Mucosa of rectum (tissue), 2 donors: ENCODE measurements at regions not wholly inside any gene's neighbourhood (a gene's known extent, or its start where the extent isn't known, plus 50 kb on each side); places are given as distances from the start of the nearest gene placed in this dataset.
"Not testable (repeated sequence)": the region's sequence is repeated elsewhere in the genome, so short reads cannot be mapped to it uniquely, and the experiment has no call there.

ENCODE experiments used
- H3K27ac ChIP-seq, 2 donors: one replicate each; pipeline ENCODE4 v1.7.0; 2013; ENCODE audit warnings: inconsistent platforms in 2 of 2, low read depth in 2 of 2, low read length in 2 of 2
- H3K27me3 ChIP-seq, 2 donors: one replicate each; pipeline ENCODE4 v1.7.0; 2013; ENCODE audit warnings: low read length in 2 of 2; ENCODE audit not compliant: control insufficient read depth in 2 of 2, insufficient read depth in 2 of 2
- H3K36me3 ChIP-seq, 2 donors: one replicate each; pipeline ENCODE4 v1.7.0; 2013; ENCODE audit warnings: low read length in 2 of 2; ENCODE audit not compliant: control insufficient read depth in 2 of 2, insufficient read depth in 2 of 2
- H3K4me1 ChIP-seq, 2 donors: one replicate each; pipeline ENCODE4 v1.7.0; 2013; ENCODE audit warnings: low read length in 2 of 2, mild to moderate bottlenecking in 1 of 2; ENCODE audit not compliant: control insufficient read depth in 2 of 2, insufficient read depth in 2 of 2
- H3K4me3 ChIP-seq, 2 donors: one replicate each; pipeline ENCODE4 v1.7.0; 2013; ENCODE audit warnings: low read length in 2 of 2
- H3K9ac ChIP-seq, 2 donors: one replicate each; pipeline ENCODE4 v1.7.0; 2013; ENCODE audit warnings: low read length in 2 of 2, low read depth in 1 of 2, mild to moderate bottlenecking in 1 of 2
- H3K9me3 ChIP-seq, 2 donors: one replicate each; pipeline ENCODE4 v1.7.0; 2013; ENCODE audit warnings: low read length in 2 of 2; ENCODE audit not compliant: control insufficient read depth in 2 of 2
- donor health status: healthy.
- donor health status: Normal muscosa, but diverticular disease.

- Histone ChIP-seq H3K4me1 (no peaks in the 10 kb centered on the region), H3K4me3 (no peak overlapping the region), H3K27ac (no peak overlapping the region), H3K9me3 (no peaks in the 10 kb centered on the region), H3K27me3 (no peaks in the 10 kb centered on the region), H3K36me3 (no peaks in the 10 kb centered on the region), H3K9ac (no peak overlapping the region)
Measured at GRCh38 chr4:179307297-179308136, 1865.3 kb upstream of the AGA start.

DNA sequence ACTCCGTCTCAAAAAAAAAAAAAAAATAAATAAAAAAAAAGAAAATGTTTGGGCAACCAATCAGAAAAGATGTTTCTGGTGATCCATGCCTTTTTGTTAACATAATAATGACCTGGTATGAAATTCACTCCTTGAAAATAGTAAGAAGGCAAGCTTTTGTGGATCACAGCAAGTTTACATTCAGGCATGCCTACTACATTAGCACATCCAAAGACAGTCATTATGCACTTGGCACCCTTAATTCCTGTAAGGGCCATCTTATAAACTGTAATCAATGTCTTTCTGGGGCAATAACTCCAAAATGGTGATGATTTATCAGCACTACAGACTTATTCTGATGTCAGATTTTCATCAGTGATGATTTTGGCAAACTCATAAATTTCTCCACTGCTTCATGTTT lies 1871.6 kb upstream of the AGA start:
- Histone ChIP-seq H3K4me1 (no peaks in the 10 kb centered on the region), H3K9me3 (no peaks in the 10 kb centered on the region), H3K9ac (no peak overlapping the region), H3K4me3 (no peak overlapping the region), H3K36me3 (no peaks in the 10 kb centered on the region), H3K27ac (no peak overlapping the region), H3K27me3 (no peaks in the 10 kb centered on the region)

DNA sequence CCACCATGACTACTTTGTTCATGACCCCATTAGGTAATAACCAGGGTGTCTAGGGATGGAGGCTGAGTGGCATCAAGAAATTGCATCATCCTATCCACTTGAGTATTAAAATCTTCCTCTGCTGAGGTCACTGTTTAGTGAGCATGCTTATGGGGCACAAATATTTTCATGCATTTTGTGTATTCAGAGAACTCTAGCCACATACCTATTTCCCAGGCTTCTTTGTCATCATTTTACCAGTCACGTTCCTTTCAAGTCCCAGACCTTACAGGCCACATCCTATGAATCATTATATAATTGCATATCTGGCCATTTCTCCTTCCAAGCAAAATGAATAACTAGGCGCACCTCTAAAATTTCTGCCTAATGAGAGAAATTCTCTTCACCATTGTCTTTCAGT lies 1882.9 kb upstream of the AGA start:
- Histone ChIP-seq H3K9me3 (no peaks in the 10 kb centered on the region), H3K36me3 (no peaks in the 10 kb centered on the region)

GRCh38 chr4:179328627-179329026 lies 1886.4 kb upstream of the AGA start:
- H3K27ac ChIP-seq: no peak overlapping the region
- no peaks in the 10 kb centered on the region for H3K36me3 ChIP-seq
- H3K9ac ChIP-seq: no peak overlapping the region
- H3K27me3 ChIP-seq: no peaks in the 10 kb centered on the region
- no peaks in the 10 kb centered on the region for H3K9me3 ChIP-seq
- H3K4me3 ChIP-seq: no peak overlapping the region
- H3K4me1 ChIP-seq: no peaks in the 10 kb centered on the region

More for the DNA sequence above, 1882.9 kb upstream of the AGA start:
- H3K9ac ChIP-seq: no peak overlapping the region
- H3K27me3 ChIP-seq: no peaks in the 10 kb centered on the region
- no peak overlapping the region for H3K27ac ChIP-seq
- no peak overlapping the region for H3K4me3 ChIP-seq
- no peaks in the 10 kb centered on the region for H3K4me1 ChIP-seq

- Histone ChIP-seq H3K9ac (no peak overlapping the region), H3K36me3 (no peaks in the 10 kb centered on the region), H3K9me3 (no peaks in the 10 kb centered on the region), H3K4me3 (no peak overlapping the region), H3K4me1 (no peaks in the 10 kb centered on the region), H3K27ac (no peak overlapping the region), H3K27me3 (no peaks in the 10 kb centered on the region)
Measured at GRCh38 chr4:179331362-179331761, 1889.1 kb upstream of the AGA start.

DNA sequence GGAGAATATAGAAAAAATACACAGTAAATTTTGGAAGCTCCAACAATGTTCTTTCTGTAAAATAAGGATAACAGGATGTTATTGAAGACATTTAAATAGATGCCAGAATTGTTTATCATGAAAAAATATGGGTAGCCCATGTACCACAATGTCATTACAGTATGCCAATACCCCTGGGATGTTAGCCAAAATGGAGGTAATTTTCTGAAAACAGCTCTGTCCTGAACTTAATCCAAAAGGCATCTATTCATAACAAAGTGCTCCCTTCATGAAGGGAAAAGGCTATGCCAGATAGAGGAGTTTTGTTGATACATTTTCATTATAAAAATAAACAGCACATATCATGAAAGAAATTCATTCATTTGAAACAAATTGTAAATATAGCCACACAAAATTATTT lies 1902.6 kb upstream of the AGA start:
- Histone ChIP-seq H3K4me1 (no peaks in the 10 kb centered on the region), H3K9ac (no peak overlapping the region), H3K4me3 (no peak overlapping the region), H3K27me3 (no peaks in the 10 kb centered on the region), H3K27ac (no peak overlapping the region), H3K9me3 (no peaks in the 10 kb centered on the region), H3K36me3 (no peaks in the 10 kb centered on the region)

DNA sequence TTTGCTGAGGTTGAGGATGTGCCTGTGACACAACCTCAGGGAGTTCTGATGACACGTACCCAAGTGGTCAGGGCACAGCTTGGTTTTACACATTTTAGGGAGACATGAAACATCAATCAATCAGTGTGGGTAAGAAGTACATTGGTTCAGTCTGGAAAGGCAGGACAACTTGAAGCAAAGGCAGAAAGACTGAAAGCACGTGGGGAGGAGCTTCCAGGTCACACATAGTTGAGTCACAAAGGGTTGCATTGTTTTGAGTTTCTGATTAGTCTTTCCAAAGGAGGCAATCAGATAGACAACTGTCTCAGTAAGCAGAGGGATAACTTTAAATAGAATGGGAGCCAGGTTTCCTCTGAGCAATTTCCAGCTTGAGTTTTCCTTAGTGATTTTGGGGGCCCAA lies 1910.0 kb upstream of the AGA start:
- H3K9me3 ChIP-seq: peaks cover 0 to 3% of the 10 kb centered on the region in 2 donors
- no peak overlapping the region for H3K4me3 ChIP-seq
- no peaks in the 10 kb centered on the region for H3K27me3 ChIP-seq
- no peaks in the 10 kb centered on the region for H3K4me1 ChIP-seq
- H3K27ac ChIP-seq: no peak overlapping the region
- no peak overlapping the region for H3K9ac ChIP-seq
- H3K36me3 ChIP-seq: no peaks in the 10 kb centered on the region

DNA sequence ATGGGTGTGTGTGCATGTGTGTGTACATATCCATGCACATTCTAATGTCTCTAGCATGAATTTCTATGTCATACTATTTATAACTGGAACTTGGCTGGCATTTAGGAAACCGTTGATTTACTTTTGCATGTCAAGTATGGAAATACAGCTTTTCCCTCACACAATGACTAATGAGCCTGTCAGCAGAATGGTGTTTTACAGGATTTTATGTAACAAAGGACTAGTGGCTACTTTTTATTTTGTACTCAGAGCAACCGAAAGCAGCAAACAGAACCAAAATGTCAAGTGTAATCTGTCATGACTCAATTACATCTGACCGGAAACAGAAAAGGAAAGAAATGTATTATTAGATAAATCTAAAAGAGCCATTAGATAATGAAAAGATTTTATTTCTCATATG lies 1911.5 kb upstream of the AGA start:
- Histone ChIP-seq H3K9me3 (peaks cover 0 to 3% of the 10 kb centered on the region in 2 donors), H3K4me1 (no peaks in the 10 kb centered on the region), H3K27ac (no peak overlapping the region), H3K27me3 (no peaks in the 10 kb centered on the region), H3K9ac (no peak overlapping the region), H3K36me3 (no peaks in the 10 kb centered on the region), H3K4me3 (no peak overlapping the region)

DNA sequence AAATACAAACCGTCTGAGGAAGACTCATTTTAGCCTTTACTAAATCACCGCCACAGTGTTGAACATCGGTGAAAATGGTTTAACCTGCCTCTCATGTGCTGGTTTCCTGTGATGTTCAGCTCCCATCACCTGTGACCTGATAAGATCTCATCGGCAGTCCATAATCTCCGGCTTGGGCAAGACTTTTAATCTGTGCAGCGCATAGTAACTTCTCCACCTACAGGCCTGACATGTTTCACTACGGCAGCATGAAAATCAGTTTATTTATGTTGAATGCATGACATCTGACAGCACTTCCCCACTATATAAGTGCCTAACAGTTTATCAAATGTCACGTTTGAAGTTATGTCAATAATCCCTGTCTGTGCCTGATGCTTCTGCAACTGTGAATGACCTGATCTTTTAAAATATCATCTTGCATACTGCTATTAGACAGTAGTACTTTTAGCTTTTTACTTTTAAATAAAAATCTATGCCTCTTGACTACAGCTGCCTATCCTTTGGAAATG lies 1919.8 kb upstream of the AGA start:
- Histone ChIP-seq H3K9ac (no peak overlapping the region), H3K27ac (no peak overlapping the region), H3K4me3 (no peak overlapping the region), H3K9me3 (no peaks in the 10 kb centered on the region), H3K4me1 (no peaks in the 10 kb centered on the region), H3K36me3 (no peaks in the 10 kb centered on the region), H3K27me3 (no peaks in the 10 kb centered on the region)

- not testable (repeated sequence) for H3K4me1 ChIP-seq, H3K9ac ChIP-seq, H3K9me3 ChIP-seq, H3K4me3 ChIP-seq, H3K27ac ChIP-seq, H3K36me3 ChIP-seq, H3K27me3 ChIP-seq
Measured at GRCh38 chr4:179365932-179366331, 1923.7 kb upstream of the AGA start.
